Neuronal stem cell (in vitro differentiated cells): ENCODE measurements at regions not wholly inside any gene's neighbourhood (a gene's known extent, or its start where the extent isn't known, plus 50 kb on each side); places are given as distances from the start of the nearest gene placed in this dataset.

Source experiments
- DNase-seq: peaks from one replicate; pipeline ENCODE4 v3.0.0-alpha.2; 2013; ENCODE audit warnings: low spot score
- H2AFZ ChIP-seq: one replicate; pipeline ENCODE4 v1.6.1; 2013; ENCODE audit warnings: mild to moderate bottlenecking, low read length, inconsistent platforms
- H2AK5ac ChIP-seq: 2 replicates; pipeline ENCODE4 v1.6.1; 2013; ENCODE audit warnings: low read depth, mild to moderate bottlenecking, inconsistent platforms, low read length, moderate library complexity, mixed read lengths
- H2BK120ac ChIP-seq: 2 replicates; pipeline ENCODE4 v1.6.1; 2013; ENCODE audit warnings: low read depth, mild to moderate bottlenecking, inconsistent platforms, low read length, moderate library complexity, mixed read lengths
- H2BK12ac ChIP-seq: one replicate; pipeline ENCODE4 v1.6.1; 2013; ENCODE audit warnings: low read length, inconsistent platforms
- H2BK15ac ChIP-seq: 2 replicates; pipeline ENCODE4 v1.6.1; 2013; ENCODE audit warnings: mild to moderate bottlenecking, low read length, inconsistent platforms, mixed read lengths
- H2BK5ac ChIP-seq: one replicate; pipeline ENCODE4 v1.6.1; 2013; ENCODE audit warnings: inconsistent platforms, mild to moderate bottlenecking, low read length, moderate library complexity
- H3K14ac ChIP-seq: one replicate; pipeline ENCODE4 v1.6.1; 2013; ENCODE audit warnings: low read length, inconsistent platforms
- H3K18ac ChIP-seq: 2 replicates; pipeline ENCODE4 v1.6.1; 2013; ENCODE audit warnings: low read length, inconsistent platforms
- H3K23ac ChIP-seq: 2 replicates; pipeline ENCODE4 v1.6.1; 2013; ENCODE audit warnings: low read depth, mild to moderate bottlenecking, mixed read lengths, low read length, inconsistent platforms; ENCODE audit not compliant: poor library complexity
- H3K27ac ChIP-seq: replicated peaks from 3 replicates; pipeline ENCODE4 v1.5.1; 2013; ENCODE audit warnings: low read length, inconsistent platforms
- H3K27me3 ChIP-seq, 3 experiments: 2 replicates each; pipeline ENCODE4 v1.6.1; 2013; ENCODE audit warnings: low read length in 3 of 3, mild to moderate bottlenecking in 2 of 3, inconsistent platforms in 1 of 3, low read depth in 1 of 3, mixed read lengths in 1 of 3, moderate library complexity in 1 of 3; ENCODE audit not compliant: control insufficient read depth in 3 of 3, insufficient read depth in 3 of 3
- H3K36me3 ChIP-seq, 2 donors: replicated peaks in 1 of 2; 2 replicates each; pipeline ENCODE4 v1.6.1; 2013; ENCODE audit warnings: low read length in 2 of 2; ENCODE audit not compliant: control insufficient read depth in 2 of 2, insufficient read depth in 2 of 2
- H3K4ac ChIP-seq: 2 replicates; pipeline ENCODE4 v1.6.1; 2013; ENCODE audit warnings: inconsistent platforms, mild to moderate bottlenecking, low read length, moderate library complexity
- H3K4me1 ChIP-seq, 2 donors: 1 replicate in 1 of 2; 2 replicates in 1 of 2; pipeline ENCODE4 v1.6.1; 2013; ENCODE audit warnings: low read length in 2 of 2, low read depth in 1 of 2; ENCODE audit not compliant: control insufficient read depth in 2 of 2, insufficient read depth in 1 of 2
- H3K4me2 ChIP-seq: one replicate; pipeline ENCODE4 v1.6.1; 2013; ENCODE audit warnings: mild to moderate bottlenecking, low read length, inconsistent platforms; ENCODE audit not compliant: insufficient read depth, poor library complexity, severe bottlenecking
- H3K4me3 ChIP-seq, 2 donors: 2 replicates each; pipeline ENCODE4 v1.5.1; 2013; ENCODE audit warnings: low read length in 2 of 2, mild to moderate bottlenecking in 2 of 2, inconsistent platforms in 1 of 2, moderate library complexity in 1 of 2
- H3K79me1 ChIP-seq: one replicate; pipeline ENCODE4 v1.6.1; 2013; ENCODE audit warnings: low read depth, mild to moderate bottlenecking, inconsistent platforms, low read length, moderate library complexity
- H3K9ac ChIP-seq: one replicate; pipeline ENCODE4 v1.6.1; 2013; ENCODE audit warnings: mild to moderate bottlenecking, low read depth, low read length, inconsistent platforms; ENCODE audit not compliant: poor library complexity
- H3K9me3 ChIP-seq, 2 donors: replicated peaks in 1 of 2; 2 replicates each; pipeline versions ENCODE3 to v1.6.1; 2013; ENCODE audit warnings: low read length in 2 of 2, mild to moderate bottlenecking in 2 of 2, inconsistent platforms in 1 of 2, low read depth in 1 of 2, mixed read lengths in 1 of 2, moderate library complexity in 1 of 2; ENCODE audit not compliant: control insufficient read depth in 2 of 2, insufficient read depth in 1 of 2
- H4K8ac ChIP-seq: one replicate; pipeline ENCODE4 v1.6.1; 2013; ENCODE audit warnings: low read depth, mild to moderate bottlenecking, inconsistent platforms, low read length, moderate library complexity
- H4K91ac ChIP-seq: one replicate; pipeline ENCODE4 v1.6.1; 2013; ENCODE audit warnings: low read length, low read depth, mild to moderate bottlenecking, inconsistent platforms; ENCODE audit not compliant: poor library complexity
- WGBS, 2 donors: extraction: QIAGEN DNeasy Blood & Tissue Kit; methylation state at CpG; one replicate each; pipeline ENCODE4 v1.1.7; 2013; ENCODE audit warnings: missing lambda C conversion rate in 2 of 2, mixed read lengths in 1 of 2; ENCODE audit not compliant: insufficient read length in 2 of 2, insufficient replicate concordance in 1 of 2; ENCODE audit errors: extremely low coverage in 2 of 2; 5-methylcytosine and 5-hydroxymethylcytosine counted together

DNA sequence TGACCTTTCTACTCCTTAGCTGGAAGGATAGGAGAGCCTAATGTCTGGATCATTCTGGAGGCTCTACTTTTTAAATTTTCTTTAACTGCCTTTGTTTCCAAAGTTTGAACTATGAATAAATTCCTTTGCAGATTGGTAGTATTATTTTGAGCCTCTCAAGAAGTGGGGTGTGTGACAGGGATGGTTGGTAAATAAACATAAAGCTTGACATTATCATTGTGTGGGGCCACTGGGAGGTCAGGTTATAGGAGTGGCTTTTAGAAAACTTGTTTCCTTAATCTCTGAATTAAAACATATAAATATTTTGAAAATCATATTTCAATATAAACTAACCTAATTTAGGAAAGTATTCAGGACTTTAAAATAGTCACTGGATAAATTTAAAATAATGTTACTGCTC, 89.3 kb downstream of the OTOL1 start:
- Histone ChIP-seq H3K23ac (no peak overlapping the region), H3K18ac (no peak overlapping the region), H3K79me1 (no peaks in the 10 kb centered on the region), H3K4me1 (peaks cover 0 to 7% of the 10 kb centered on the region in 2 donors), H3K4me2 (no peak overlapping the region), H2BK15ac (no peak overlapping the region), H2AK5ac (no peak overlapping the region), H3K36me3 (no peaks in the 10 kb centered on the region), H2BK5ac (no peak overlapping the region), H3K4ac (no peak overlapping the region), H4K91ac (no peak overlapping the region), H3K9ac (no peak overlapping the region), H2BK12ac (no peak overlapping the region), H3K14ac (no peak overlapping the region), H4K8ac (no peak overlapping the region), H3K4me3 (no peak overlapping the region), H2BK120ac (no peak overlapping the region), H3K9me3 (peaks cover 5 to 11% of the 10 kb centered on the region in 2 donors), H3K27me3 (no peaks in the 10 kb centered on the region), H2AFZ (no peak overlapping the region), H3K27ac (no peak overlapping the region)
- DNase-seq: no peak

DNA sequence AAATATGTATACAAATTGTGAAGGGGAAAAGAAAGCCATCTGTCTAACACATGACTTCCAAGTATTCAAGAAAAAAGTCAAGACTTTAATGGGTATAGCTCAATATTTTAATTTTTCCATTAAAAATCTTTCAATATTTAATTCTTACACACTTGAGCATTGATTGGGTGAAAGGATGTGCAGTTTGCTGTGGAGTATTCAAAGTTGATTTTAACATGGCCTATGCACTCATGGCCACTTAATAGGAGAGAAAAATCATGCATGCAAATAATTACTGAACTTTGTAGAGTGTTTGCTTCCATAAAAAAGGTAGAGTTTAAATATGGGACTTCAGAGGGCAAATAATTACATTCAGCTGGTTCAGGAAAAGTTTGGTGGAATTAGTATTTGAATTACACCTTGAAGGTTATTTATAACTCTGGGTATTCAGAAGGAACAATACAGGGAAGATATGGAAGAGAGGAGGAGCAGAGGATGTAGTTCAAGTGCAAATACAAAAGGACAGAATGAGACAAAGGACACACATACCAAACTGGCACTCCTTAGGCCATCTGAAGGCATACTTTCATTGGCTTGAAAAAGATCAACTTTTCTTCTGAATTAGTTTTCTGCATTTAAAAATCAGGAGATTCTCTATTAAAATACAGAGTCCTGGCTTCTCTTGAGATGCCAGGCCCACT, 90.1 kb downstream of the OTOL1 start:
- Histone ChIP-seq H3K4me1 (peaks cover 0 to 6% of the 10 kb centered on the region in 2 donors), H2BK15ac (no peak overlapping the region), H3K18ac (no peak overlapping the region), H3K9ac (no peak overlapping the region), H3K27ac (no peak overlapping the region), H4K8ac (no peak overlapping the region), H3K4ac (no peak overlapping the region), H2BK12ac (no peak overlapping the region), H2AK5ac (no peak overlapping the region), H3K79me1 (no peaks in the 10 kb centered on the region), H2AFZ (no peak overlapping the region), H4K91ac (no peak overlapping the region), H2BK5ac (no peak overlapping the region), H3K14ac (no peak overlapping the region), H3K9me3 (peaks cover 5 to 11% of the 10 kb centered on the region in 2 donors), H3K36me3 (no peaks in the 10 kb centered on the region), H3K23ac (no peak overlapping the region), H2BK120ac (no peak overlapping the region), H3K4me2 (no peak overlapping the region), H3K27me3 (no peaks in the 10 kb centered on the region), H3K4me3 (no peak overlapping the region)
- DNase-seq: no peak

DNA sequence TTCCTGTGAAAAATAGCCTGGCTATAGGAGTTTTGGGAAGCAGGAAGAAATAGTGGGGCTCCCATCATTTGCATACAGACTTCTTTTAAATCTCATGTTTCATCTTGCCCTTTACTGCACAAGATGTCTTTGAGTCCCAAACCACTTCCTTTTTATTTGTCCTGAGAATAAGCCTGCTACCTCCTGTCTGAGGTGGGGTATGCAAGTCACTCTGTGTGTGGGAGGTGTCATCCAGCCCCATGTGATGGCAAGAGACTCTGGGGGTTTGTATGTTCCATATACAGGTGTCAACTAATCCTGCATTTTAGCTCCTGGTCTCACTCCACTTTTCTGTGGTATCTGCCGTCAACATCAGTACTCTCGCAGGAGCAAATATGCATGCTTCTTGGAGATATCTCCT, 102.0 kb downstream of the OTOL1 start:
- H3K18ac ChIP-seq: no peak overlapping the region
- H3K23ac ChIP-seq: no peak overlapping the region
- no peak overlapping the region for H4K8ac ChIP-seq
- no peak overlapping the region for H2BK12ac ChIP-seq
- no peak overlapping the region for H2BK120ac ChIP-seq
- no peak overlapping the region for H2BK15ac ChIP-seq
- no peaks in the 10 kb centered on the region for H3K27me3 ChIP-seq
- WGBS, 2 donors: no CpG with 5 or more reads among the region's 2 CpGs
- no peak overlapping the region for H4K91ac ChIP-seq
- no peak overlapping the region for H3K14ac ChIP-seq
- no peak overlapping the region for H3K4me2 ChIP-seq
- H2BK5ac ChIP-seq: no peak overlapping the region
- H3K4ac ChIP-seq: no peak overlapping the region
- no peaks in the 10 kb centered on the region for H3K79me1 ChIP-seq
- H3K36me3 ChIP-seq: no peaks in the 10 kb centered on the region
- H3K9me3 ChIP-seq: no peaks in the 10 kb centered on the region
- DNase-seq: no peak
- no peak overlapping the region for H3K27ac ChIP-seq
- H2AFZ ChIP-seq: no peak overlapping the region
- peaks cover 0 to 3% of the 10 kb centered on the region in 2 donors for H3K4me1 ChIP-seq
- H3K9ac ChIP-seq: no peak overlapping the region
- no peak overlapping the region for H3K4me3 ChIP-seq
- H2AK5ac ChIP-seq: no peak overlapping the region

DNA sequence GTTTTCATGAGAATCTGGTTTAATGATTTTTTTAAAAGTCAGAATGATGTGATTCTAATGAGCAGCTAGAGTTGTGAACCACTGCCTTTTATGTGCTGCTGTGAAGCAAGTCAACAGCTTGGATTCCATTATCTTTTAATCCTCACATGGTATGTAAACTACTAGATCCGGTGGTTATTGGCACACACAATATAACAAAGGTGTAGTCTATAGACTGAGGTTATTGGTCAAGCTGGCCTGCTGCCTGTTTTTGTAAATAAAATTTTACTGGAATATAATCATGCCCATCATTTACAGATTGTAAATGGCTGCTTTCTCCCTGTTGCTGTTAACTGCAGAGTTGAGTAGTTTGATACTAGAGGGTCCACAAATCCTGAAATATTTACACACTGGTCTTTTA, 103.1 kb downstream of the OTOL1 start:
- Histone ChIP-seq H2BK15ac (no peak overlapping the region), H3K4ac (no peak overlapping the region), H3K23ac (no peak overlapping the region), H3K14ac (no peak overlapping the region), H2AK5ac (no peak overlapping the region), H3K9ac (no peak overlapping the region), H4K91ac (no peak overlapping the region), H2BK120ac (no peak overlapping the region), H3K27ac (no peak overlapping the region), H2AFZ (no peak overlapping the region), H2BK5ac (no peak overlapping the region), H4K8ac (no peak overlapping the region), H3K27me3 (no peaks in the 10 kb centered on the region), H3K4me1 (peaks cover 0 to 3% of the 10 kb centered on the region in 2 donors), H3K79me1 (no peaks in the 10 kb centered on the region), H3K36me3 (no peaks in the 10 kb centered on the region), H3K18ac (no peak overlapping the region), H3K4me2 (no peak overlapping the region), H3K9me3 (no peaks in the 10 kb centered on the region), H3K4me3 (no peak overlapping the region), H2BK12ac (no peak overlapping the region)
- WGBS, 2 donors: no CpG with 5 or more reads among the region's 1 CpG
- DNase-seq: no peak
